NCI-H510A (cell line): ENCODE measurements at regions not wholly inside any gene's neighbourhood (a gene's known extent, or its start where the extent isn't known, plus 50 kb on each side); places are given as distances from the start of the nearest gene placed in this dataset.

Experiments used
- DNase-seq: peaks from one replicate; lab custom pipeline; 2025; lab: John Stamatoyannopoulos, UW

GRCh38 chr4:13316354-13316753 lies 167.8 kb downstream of the RAB28 start:
- DNase-seq: no peak

- no peak for DNase-seq
These were observed 170.3 kb downstream of the RAB28 start for GRCh38 chr4:13313856-13314255.

- no peak for DNase-seq
These were observed 171.9 kb downstream of the RAB28 start for GRCh38 chr4:13312264-13312663.

GRCh38 chr4:13309751-13310150 lies 174.4 kb downstream of the RAB28 start:
- DNase-seq: no peak

GRCh38 chr4:13306356-13306755 lies 177.8 kb downstream of the RAB28 start:
- DNase-seq: no peak

- DNase-seq: no peak
These were observed 181.3 kb downstream of the RAB28 start for GRCh38 chr4:13302876-13303275.

GRCh38 chr4:13299343-13299742 lies 184.8 kb downstream of the RAB28 start:
- no peak for DNase-seq

GRCh38 chr4:13298655-13299054 lies 185.5 kb downstream of the RAB28 start:
- no peak for DNase-seq

GRCh38 chr4:13296986-13297385 lies 187.2 kb downstream of the RAB28 start:
- no peak for DNase-seq

GRCh38 chr4:13294961-13295605 lies 189.1 kb downstream of the RAB28 start:
- no peak for DNase-seq

GRCh38 chr4:13292372-13292771 lies 191.8 kb downstream of the RAB28 start:
- no peak for DNase-seq

GRCh38 chr4:13289391-13289790 lies 194.7 kb downstream of the RAB28 start:
- DNase-seq: no peak

GRCh38 chr4:13285336-13285735 lies 198.8 kb downstream of the RAB28 start:
- DNase-seq: no peak

GRCh38 chr4:13284932-13285331 lies 199.2 kb downstream of the RAB28 start:
- DNase-seq: no peak

- DNase-seq: no peak
These were observed 207.8 kb downstream of the RAB28 start for GRCh38 chr4:13276357-13276756.

- DNase-seq: no peak
These were observed 215.4 kb downstream of the RAB28 start for GRCh38 chr4:13268703-13269102.

- no peak for DNase-seq
These were observed 216.0 kb downstream of the RAB28 start for GRCh38 chr4:13268165-13268564.

- DNase-seq: no peak
These were observed 217.0 kb downstream of the RAB28 start for GRCh38 chr4:13267091-13267490.

GRCh38 chr4:13266687-13267086 lies 217.5 kb downstream of the RAB28 start:
- DNase-seq: no peak

GRCh38 chr4:13263967-13264525 lies 220.1 kb downstream of the RAB28 start:
- no peak for DNase-seq

- DNase-seq: no peak
These were observed 221.3 kb downstream of the RAB28 start for GRCh38 chr4:13262816-13263215.

GRCh38 chr4:13261486-13262257 lies 222.5 kb downstream of the RAB28 start:
- DNase-seq: no peak

GRCh38 chr4:13260513-13260912 lies 223.6 kb downstream of the RAB28 start:
- no peak for DNase-seq
